ENCODE measurements at regions not wholly inside any gene's neighbourhood (a gene's known extent, or its start where the extent isn't known, plus 50 kb on each side); places are given as distances from the start of the nearest gene placed in this dataset.

- no peaks in the 10 kb centered on the region for H3F3A ChIP-seq (ENCODE audit: low read depth)
- Mint-ChIP-seq H3K36me3 (no peaks in the 10 kb centered on the region), H3K4me3 (no peak overlapping the region), H3K27ac (no peak overlapping the region), H3K27me3 (ENCODE audit: insufficient read depth, low read depth) (peaks cover 15% of the 10 kb centered on the region), H3K4me1 (peaks cover 75% of the 10 kb centered on the region), H3K9me3 (no peaks in the 10 kb centered on the region)
- no peak overlapping the region for H3K4me3 ChIP-seq
- no peaks in the 10 kb centered on the region for H3K79me2 ChIP-seq (ENCODE audit: low read depth)
- no peak overlapping the region for H3K4me2 ChIP-seq
- H3K4me1 ChIP-seq: peaks cover 15% of the 10 kb centered on the region
- H3K27ac ChIP-seq: no peak overlapping the region
- no peak for DNase-seq (ENCODE audit: low spot score)
- no peaks in the 10 kb centered on the region for H3K27me3 ChIP-seq
- no peak overlapping the region for H2AFZ ChIP-seq (replicated peaks)
- no peaks in the 10 kb centered on the region for H3K9me3 ChIP-seq (ENCODE audit: low read depth)
- no peak for TF ChIP-seq EZH2phosphoT487 (IDR thresholded peaks at IDR 0.05)
- no peak for TF ChIP-seq CTCF (IDR thresholded peaks at IDR 0.05)
- TF ChIP-seq EZH2 (IDR thresholded peaks at IDR 0.05): no peak
- H3K36me3 ChIP-seq: no peaks in the 10 kb centered on the region
- no peaks in the 10 kb centered on the region for H4K20me1 ChIP-seq (ENCODE audit: low read depth)
- no peak overlapping the region for H3K9ac ChIP-seq
Measured at GRCh38 chr15:70246623-70247220, 149.0 kb upstream of the TLE3 start.

GRCh38 chr15:70245932-70246622 lies 148.4 kb upstream of the TLE3 start:
- Histone ChIP-seq H3K27ac (no peak overlapping the region), H3K4me1 (peaks cover 15% of the 10 kb centered on the region), H3F3A (ENCODE audit: low read depth) (no peaks in the 10 kb centered on the region), H3K4me3 (no peak overlapping the region), H4K20me1 (ENCODE audit: low read depth) (no peaks in the 10 kb centered on the region), H3K9ac (no peak overlapping the region), H3K9me3 (ENCODE audit: low read depth) (no peaks in the 10 kb centered on the region), H3K36me3 (no peaks in the 10 kb centered on the region), H3K79me2 (ENCODE audit: low read depth) (no peaks in the 10 kb centered on the region), H3K4me2 (no peak overlapping the region), H3K27me3 (no peaks in the 10 kb centered on the region), H2AFZ (replicated peaks) (no peak overlapping the region)
- Mint-ChIP-seq H3K36me3 (no peaks in the 10 kb centered on the region), H3K4me3 (no peak overlapping the region), H3K9me3 (no peaks in the 10 kb centered on the region), H3K27ac (no peak overlapping the region), H3K4me1 (peaks cover 75% of the 10 kb centered on the region), H3K27me3 (ENCODE audit: insufficient read depth, low read depth) (peaks cover 14% of the 10 kb centered on the region)
- no peak for DNase-seq (ENCODE audit: low spot score)
- no peak for TF ChIP-seq CTCF (IDR thresholded peaks at IDR 0.05)

- TF ChIP-seq CTCF (IDR thresholded peaks at IDR 0.05) (no peak), EZH2 (IDR thresholded peaks at IDR 0.05) (no peak), EZH2phosphoT487 (IDR thresholded peaks at IDR 0.05) (no peak)
- peaks cover 11% of the 10 kb centered on the region for H3K27me3 Mint-ChIP-seq (ENCODE audit: insufficient read depth, low read depth)
- Histone ChIP-seq H3K9me3 (ENCODE audit: low read depth) (no peaks in the 10 kb centered on the region), H3K9ac (no peak overlapping the region), H3K27ac (no peak overlapping the region), H3K4me2 (no peak overlapping the region), H2AFZ (replicated peaks) (no peak overlapping the region), H3K4me3 (no peak overlapping the region), H3F3A (ENCODE audit: low read depth) (no peaks in the 10 kb centered on the region), H3K4me1 (peaks cover 15% of the 10 kb centered on the region), H3K79me2 (ENCODE audit: low read depth) (no peaks in the 10 kb centered on the region), H3K27me3 (no peaks in the 10 kb centered on the region), H3K36me3 (no peaks in the 10 kb centered on the region), H4K20me1 (ENCODE audit: low read depth) (no peaks in the 10 kb centered on the region)
- no peak for DNase-seq (ENCODE audit: low spot score)
- peaks cover 65% of the 10 kb centered on the region for H3K4me1 Mint-ChIP-seq
- no peaks in the 10 kb centered on the region for H3K36me3 Mint-ChIP-seq
- H3K9me3 Mint-ChIP-seq: no peaks in the 10 kb centered on the region
- no peak overlapping the region for H3K27ac Mint-ChIP-seq
- no peak overlapping the region for H3K4me3 Mint-ChIP-seq
Measured at GRCh38 chr15:70244978-70245542, 147.3 kb upstream of the TLE3 start.
